Caco-2 (cell line): ENCODE measurements at regions not wholly inside any gene's neighbourhood (a gene's known extent, or its start where the extent isn't known, plus 50 kb on each side); places are given as distances from the start of the nearest gene placed in this dataset.

ENCODE experiments used
- BruUV-seq: library from RNA; stranded (reverse); fragments of 400-500 nt; replicated peaks from 2 replicates; lab custom pipeline; 2021; lab: Mats Ljungman, UMichigan
- CTCF ChIA-PET: fragments of 300-600 bp; sonication (Branson Sonifier 250); formaldehyde crosslinking; loops from one replicate; lab custom pipeline; 2022; ENCODE audit warnings: antibody characterized with exemption; lab: Charles Lee
- POLR2A ChIA-PET: fragments of 300-600 bp; sonication (Branson Sonifier 250); formaldehyde crosslinking; loops from one replicate; lab custom pipeline; 2022; ENCODE audit warnings: antibody characterized with exemption; lab: Charles Lee
- DNase-seq, 2 experiments: peaks; one replicate each; pipeline versions ENCODE4 v3.0.0 to v3.0.0-alpha.2; 2020 to 2022
- H3K27me3 ChIP-seq: replicated peaks from 2 replicates; pipeline ENCODE4 v1.6.0; 2011; ENCODE audit warnings: low read length; ENCODE audit not compliant: control insufficient read depth, insufficient read depth
- H3K36me3 ChIP-seq: 2 replicates; pipeline ENCODE4 v1.5.1; 2011; ENCODE audit warnings: low read length; ENCODE audit not compliant: control insufficient read depth, insufficient read depth
- H3K4me1 ChIP-seq: fragments of 250-450 bp; sonication (Bioruptor Pico); 2 replicates; pipeline ENCODE4 v1.5.1; 2020; ENCODE audit warnings: mild to moderate bottlenecking
- H3K4me3 ChIP-seq: 2 replicates; pipeline ENCODE4 v1.5.1; 2011; ENCODE audit warnings: low read depth, mild to moderate bottlenecking, control low read depth, low read length
- H3K9me3 ChIP-seq: fragments of 250-450 bp; sonication (Bioruptor Pico); 2 replicates; pipeline ENCODE4 v1.5.1; 2020; ENCODE audit warnings: mild to moderate bottlenecking, moderate library complexity
- H3K27ac Mint-ChIP-seq: one replicate; pipeline ENCODE4 v1.8.0; 2022; ENCODE audit warnings: mixed read lengths; ENCODE audit not compliant: unreplicated experiment
- H3K27me3 Mint-ChIP-seq: one replicate; pipeline ENCODE4 v1.8.0; 2022; ENCODE audit warnings: mixed read lengths; ENCODE audit not compliant: insufficient read depth, unreplicated experiment
- H3K36me3 Mint-ChIP-seq: one replicate; pipeline ENCODE4 v1.8.0; 2022; ENCODE audit warnings: mild to moderate bottlenecking, mixed read lengths; ENCODE audit not compliant: insufficient read depth, unreplicated experiment
- H3K4me1 Mint-ChIP-seq: one replicate; pipeline ENCODE4 v1.8.0; 2022; ENCODE audit warnings: low read depth, mixed read lengths; ENCODE audit not compliant: unreplicated experiment
- H3K4me3 Mint-ChIP-seq: one replicate; pipeline ENCODE4 v1.8.0; 2022; ENCODE audit warnings: mild to moderate bottlenecking, moderate library complexity, mixed read lengths; ENCODE audit not compliant: unreplicated experiment
- H3K9me3 Mint-ChIP-seq: one replicate; pipeline ENCODE4 v1.8.0; 2022; ENCODE audit warnings: mixed read lengths; ENCODE audit not compliant: unreplicated experiment
- intact Hi-C: fragments of 100-400 bp; cut with micrococcal nuclease; formaldehyde crosslinking; loops from one replicate; pipeline ENCODE4 v1.10.0; 2022; ENCODE audit not compliant: unreplicated experiment
- TF ChIP-seq, protein P1 (sequence below), 2 experiments: fragments of 200-600 bp in 1 of 2; IDR thresholded peaks; 1 replicate in 1 of 2; 2 replicates in 1 of 2; pipeline versions ENCODE4 v1.5.1 to v1.8.0; 2011 to 2022; ENCODE audit warnings: antibody characterized with exemption in 1 of 2, control low read depth in 1 of 2, inconsistent platforms in 1 of 2, low read depth in 1 of 2, low read length in 1 of 2, mild to moderate bottlenecking in 1 of 2, moderate library complexity in 1 of 2; ENCODE audit not compliant: insufficient read depth in 1 of 2, severe bottlenecking in 1 of 2, unreplicated experiment in 1 of 2

DNA sequence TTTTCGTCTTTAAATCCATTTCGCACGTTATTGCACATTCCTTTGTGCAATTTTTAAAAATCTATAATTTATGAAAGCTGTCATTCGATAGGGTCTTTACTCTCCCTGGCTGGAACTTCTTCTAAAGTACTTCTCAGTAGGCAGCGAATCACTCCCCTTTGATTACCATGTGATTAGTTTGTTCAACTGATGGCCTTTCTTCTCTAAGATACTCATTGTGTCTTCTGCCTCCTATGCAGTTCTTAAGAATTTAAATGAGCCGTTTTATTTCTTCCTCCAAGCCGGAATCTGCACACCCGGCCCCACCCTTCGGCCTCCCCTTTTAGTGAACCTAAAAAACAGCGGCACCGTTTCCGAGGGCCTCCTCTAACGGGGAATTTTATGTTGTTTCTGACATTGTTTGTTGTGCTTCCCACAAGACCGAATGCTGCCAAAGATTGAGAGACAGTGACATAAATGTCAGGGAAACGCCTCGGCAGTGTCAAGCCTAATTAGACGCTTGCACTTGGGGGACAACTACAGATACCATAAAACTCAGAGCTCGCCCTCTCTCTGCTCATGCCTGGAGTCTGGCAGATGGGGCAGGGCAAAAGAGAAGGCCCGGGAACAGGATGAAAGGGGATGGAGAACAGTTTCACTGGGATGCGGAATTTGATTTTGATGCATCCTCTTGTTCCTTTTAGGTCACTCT is 255.3 kb downstream of the BCL11A start:
- DNase-seq = no peak
- peaks cover 5% of the 10 kb centered on the region for H3K4me1 Mint-ChIP-seq
- Histone ChIP-seq H3K9me3 (no peaks in the 10 kb centered on the region), H3K4me1 (no peaks in the 10 kb centered on the region), H3K4me3 (no peak overlapping the region), H3K27me3 (no peaks in the 10 kb centered on the region), H3K36me3 (no peaks in the 10 kb centered on the region)
- TF ChIP-seq, protein P1, sequence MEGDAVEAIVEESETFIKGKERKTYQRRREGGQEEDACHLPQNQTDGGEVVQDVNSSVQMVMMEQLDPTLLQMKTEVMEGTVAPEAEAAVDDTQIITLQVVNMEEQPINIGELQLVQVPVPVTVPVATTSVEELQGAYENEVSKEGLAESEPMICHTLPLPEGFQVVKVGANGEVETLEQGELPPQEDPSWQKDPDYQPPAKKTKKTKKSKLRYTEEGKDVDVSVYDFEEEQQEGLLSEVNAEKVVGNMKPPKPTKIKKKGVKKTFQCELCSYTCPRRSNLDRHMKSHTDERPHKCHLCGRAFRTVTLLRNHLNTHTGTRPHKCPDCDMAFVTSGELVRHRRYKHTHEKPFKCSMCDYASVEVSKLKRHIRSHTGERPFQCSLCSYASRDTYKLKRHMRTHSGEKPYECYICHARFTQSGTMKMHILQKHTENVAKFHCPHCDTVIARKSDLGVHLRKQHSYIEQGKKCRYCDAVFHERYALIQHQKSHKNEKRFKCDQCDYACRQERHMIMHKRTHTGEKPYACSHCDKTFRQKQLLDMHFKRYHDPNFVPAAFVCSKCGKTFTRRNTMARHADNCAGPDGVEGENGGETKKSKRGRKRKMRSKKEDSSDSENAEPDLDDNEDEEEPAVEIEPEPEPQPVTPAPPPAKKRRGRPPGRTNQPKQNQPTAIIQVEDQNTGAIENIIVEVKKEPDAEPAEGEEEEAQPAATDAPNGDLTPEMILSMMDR (IDR thresholded peaks at IDR 0.05; ENCODE audit: insufficient read depth in 1 of 2, low read depth in 1 of 2, low read length in 1 of 2, severe bottlenecking in 1 of 2, unreplicated experiment in 1 of 2) = no peak
- no TSS peak for BruUV-seq
- intact Hi-C loops = no loop called here
- POLR2A ChIA-PET = no interaction called here
- H3K4me3 Mint-ChIP-seq = no peak overlapping the region
- H3K9me3 Mint-ChIP-seq = no peaks in the 10 kb centered on the region
- CTCF ChIA-PET = no interaction called here
- H3K27me3 Mint-ChIP-seq = no peaks in the 10 kb centered on the region
- H3K36me3 Mint-ChIP-seq = no peaks in the 10 kb centered on the region
- no peak overlapping the region for H3K27ac Mint-ChIP-seq

- Histone ChIP-seq H3K4me1 (no peaks in the 10 kb centered on the region), H3K9me3 (no peaks in the 10 kb centered on the region), H3K4me3 (no peak overlapping the region), H3K36me3 (no peaks in the 10 kb centered on the region), H3K27me3 (no peaks in the 10 kb centered on the region)
- CTCF ChIA-PET = no interaction called here
- Mint-ChIP-seq H3K27ac (no peak overlapping the region), H3K9me3 (peaks cover 5% of the 10 kb centered on the region), H3K36me3 (no peaks in the 10 kb centered on the region), H3K4me1 (no peaks in the 10 kb centered on the region), H3K27me3 (peaks cover 2% of the 10 kb centered on the region), H3K4me3 (no peak overlapping the region)
- POLR2A ChIA-PET = no interaction called here
- intact Hi-C loops = no loop called here
- TF ChIP-seq, protein P1 (IDR thresholded peaks at IDR 0.05; ENCODE audit: insufficient read depth in 1 of 2, low read depth in 1 of 2, low read length in 1 of 2, severe bottlenecking in 1 of 2, unreplicated experiment in 1 of 2) = no peak
- DNase-seq = no peak
- no TSS peak for BruUV-seq
Observed at GRCh38 chr2:60297296-60298005, 256.0 kb downstream of the BCL11A start.

- H3K36me3 ChIP-seq = no peaks in the 10 kb centered on the region
- no peak overlapping the region for H3K4me3 Mint-ChIP-seq
- H3K4me1 Mint-ChIP-seq = no peaks in the 10 kb centered on the region
- no peaks in the 10 kb centered on the region for H3K9me3 ChIP-seq
- intact Hi-C loops = no loop called here
- TF ChIP-seq, protein P1 (IDR thresholded peaks at IDR 0.05; ENCODE audit: insufficient read depth in 1 of 2, low read depth in 1 of 2, low read length in 1 of 2, severe bottlenecking in 1 of 2, unreplicated experiment in 1 of 2) = no peak
- CTCF ChIA-PET = interaction anchor here (0.6 kb wide), 2 partner anchors 33 to 347 kb away, joined by 3 read pairs; no protein-coding TSS in a partner anchor
- peaks cover 4% of the 10 kb centered on the region for H3K27me3 Mint-ChIP-seq
- H3K27ac Mint-ChIP-seq = no peak overlapping the region
- no TSS peak for BruUV-seq
- no peak overlapping the region for H3K4me3 ChIP-seq
- no peaks in the 10 kb centered on the region for H3K36me3 Mint-ChIP-seq
- peaks cover 9% of the 10 kb centered on the region for H3K9me3 Mint-ChIP-seq
- DNase-seq = no peak
- POLR2A ChIA-PET = no interaction called here
- no peaks in the 10 kb centered on the region for H3K4me1 ChIP-seq
- no peaks in the 10 kb centered on the region for H3K27me3 ChIP-seq
Observed at GRCh38 chr2:60296219-60296955, 257.1 kb downstream of the BCL11A start.
